ENCODE measurements at regions not wholly inside any gene's neighbourhood (a gene's known extent, or its start where the extent isn't known, plus 50 kb on each side); places are given as distances from the start of the nearest gene placed in this dataset.

- TF ChIP-seq REST (IDR thresholded peaks at IDR 0.05; ENCODE audit: unreplicated experiment) = no peak
- TF ChIP-seq NANOG (IDR thresholded peaks at IDR 0.05; ENCODE audit: borderline replicate concordance) = no peak
Observed at GRCh38 chr12:40474630-40475029, 217.6 kb upstream of the CNTN1 start (continued).

GRCh38 chr12:40499856-40500255, 192.4 kb upstream of the CNTN1 start:
- H3K4me3 ChIP-seq = no peak overlapping the region
- no peaks in the 10 kb centered on the region for H3F3A ChIP-seq (replicated peaks; ENCODE audit: low read depth)
- H3K4me3 Mint-ChIP-seq = no peak overlapping the region
- no peak for TF ChIP-seq NANOG (IDR thresholded peaks at IDR 0.05; ENCODE audit: borderline replicate concordance)
- no peak for TF ChIP-seq POLR2AphosphoS5 (IDR thresholded peaks at IDR 0.05; ENCODE audit: low read depth)
- no peak for TF ChIP-seq JUNB (IDR thresholded peaks at IDR 0.05; ENCODE audit: unreplicated experiment)
- no peak for TF ChIP-seq EZH2 (IDR thresholded peaks at IDR 0.05; ENCODE audit: low read depth, unreplicated experiment)
- no peak overlapping the region for H3K27ac Mint-ChIP-seq
- H3K4me1 Mint-ChIP-seq = no peaks in the 10 kb centered on the region
- H3K9me2 ChIP-seq (ENCODE audit: insufficient read depth) = no peaks in the 10 kb centered on the region
- DNase-seq (ENCODE audit: low spot score) = no peak
- H3K27me3 Mint-ChIP-seq (ENCODE audit: insufficient read depth, low read depth, poor library complexity) = no peaks in the 10 kb centered on the region
- H3K36me3 Mint-ChIP-seq (ENCODE audit: low read depth) = no peaks in the 10 kb centered on the region
- H3K9me3 Mint-ChIP-seq = no peaks in the 10 kb centered on the region
- no peaks in the 10 kb centered on the region for H3K27me3 ChIP-seq (ENCODE audit: insufficient read depth)
- no peak overlapping the region for H3K27ac ChIP-seq (ENCODE audit: low read depth)
- no peaks in the 10 kb centered on the region for H3K36me3 ChIP-seq (ENCODE audit: insufficient read depth)
- no peaks in the 10 kb centered on the region for H4K20me1 ChIP-seq (replicated peaks; ENCODE audit: insufficient read depth)
- H3K4me1 ChIP-seq (ENCODE audit: insufficient read depth) = no peaks in the 10 kb centered on the region
- no peak for ATAC-seq
- no peaks in the 10 kb centered on the region for H3K79me2 ChIP-seq (replicated peaks; ENCODE audit: insufficient read depth)
- no peak overlapping the region for H3K4me2 ChIP-seq
- H2AFZ ChIP-seq = no peak overlapping the region

GRCh38 chr12:40502322-40502721, 189.9 kb upstream of the CNTN1 start:
- Histone ChIP-seq H3K36me3 (ENCODE audit: insufficient read depth) (no peaks in the 10 kb centered on the region), H3K27ac (ENCODE audit: low read depth) (no peak overlapping the region), H3K4me1 (ENCODE audit: insufficient read depth) (no peaks in the 10 kb centered on the region), H4K20me1 (replicated peaks; ENCODE audit: insufficient read depth) (no peaks in the 10 kb centered on the region), H3F3A (replicated peaks; ENCODE audit: low read depth) (no peaks in the 10 kb centered on the region), H2AFZ (no peak overlapping the region), H3K9me2 (ENCODE audit: insufficient read depth) (0 out of 2 replicates have a peak, but pooled peaks cover 3% of the 10 kb centered on the region), H3K27me3 (ENCODE audit: insufficient read depth) (no peaks in the 10 kb centered on the region), H3K79me2 (replicated peaks; ENCODE audit: insufficient read depth) (no peaks in the 10 kb centered on the region), H3K4me3 (no peak overlapping the region), H3K4me2 (no peak overlapping the region)
- Mint-ChIP-seq H3K9me3 (no peaks in the 10 kb centered on the region), H3K27me3 (ENCODE audit: insufficient read depth, low read depth, poor library complexity) (no peaks in the 10 kb centered on the region), H3K27ac (no peak overlapping the region), H3K4me3 (no peak overlapping the region), H3K36me3 (ENCODE audit: low read depth) (no peaks in the 10 kb centered on the region), H3K4me1 (no peaks in the 10 kb centered on the region)
- ATAC-seq (no peak), DNase-seq (ENCODE audit: low spot score) (no peak)
- TF ChIP-seq POLR2AphosphoS5 (IDR thresholded peaks at IDR 0.05; ENCODE audit: low read depth) = no peak
- no peak for TF ChIP-seq ETS1 (IDR thresholded peaks at IDR 0.05)
- TF ChIP-seq, protein P1, sequence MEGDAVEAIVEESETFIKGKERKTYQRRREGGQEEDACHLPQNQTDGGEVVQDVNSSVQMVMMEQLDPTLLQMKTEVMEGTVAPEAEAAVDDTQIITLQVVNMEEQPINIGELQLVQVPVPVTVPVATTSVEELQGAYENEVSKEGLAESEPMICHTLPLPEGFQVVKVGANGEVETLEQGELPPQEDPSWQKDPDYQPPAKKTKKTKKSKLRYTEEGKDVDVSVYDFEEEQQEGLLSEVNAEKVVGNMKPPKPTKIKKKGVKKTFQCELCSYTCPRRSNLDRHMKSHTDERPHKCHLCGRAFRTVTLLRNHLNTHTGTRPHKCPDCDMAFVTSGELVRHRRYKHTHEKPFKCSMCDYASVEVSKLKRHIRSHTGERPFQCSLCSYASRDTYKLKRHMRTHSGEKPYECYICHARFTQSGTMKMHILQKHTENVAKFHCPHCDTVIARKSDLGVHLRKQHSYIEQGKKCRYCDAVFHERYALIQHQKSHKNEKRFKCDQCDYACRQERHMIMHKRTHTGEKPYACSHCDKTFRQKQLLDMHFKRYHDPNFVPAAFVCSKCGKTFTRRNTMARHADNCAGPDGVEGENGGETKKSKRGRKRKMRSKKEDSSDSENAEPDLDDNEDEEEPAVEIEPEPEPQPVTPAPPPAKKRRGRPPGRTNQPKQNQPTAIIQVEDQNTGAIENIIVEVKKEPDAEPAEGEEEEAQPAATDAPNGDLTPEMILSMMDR (conservative IDR thresholded peaks at IDR 0.05; ENCODE audit: low read depth in 2 of 2) = no peak

Measured in GM23338 (cell line).